ENCODE measurements at regions not wholly inside any gene's neighbourhood (a gene's known extent, or its start where the extent isn't known, plus 50 kb on each side); places are given as distances from the start of the nearest gene placed in this dataset.

- no peak for FAIRE-seq
- no peaks in the 10 kb centered on the region for H3K4me1 ChIP-seq (ENCODE audit: control insufficient read depth, extremely low read depth, insufficient read depth, low read length)
- POLR2A ChIA-PET: no interaction called here
- no peaks in the 10 kb centered on the region for H3K9me1 ChIP-seq (replicated peaks; ENCODE audit: control insufficient read depth, extremely low read depth, insufficient read depth, low read length)
- dilution Hi-C loops (cut with MboI; ENCODE audit: extremely low pct_ligation_motif_present, low sequenced_read_pairs): no loop called here
- DNase-seq (ENCODE audit: low read depth, low spot score): no peak
- no peak overlapping the region for H3K4me2 ChIP-seq (ENCODE audit: insufficient read depth, low read length)
- H3K27ac ChIP-seq (ENCODE audit: insufficient read depth, low read depth, low read length): no peak overlapping the region
- intact Hi-C loops (cut with micrococcal nuclease): no loop called here
- peaks cover 0 to 2% of the 10 kb centered on the region in 2 experiments for H3K27me3 ChIP-seq (ENCODE audit: control insufficient read depth in 2 of 2, insufficient read depth in 2 of 2, low read length in 2 of 2)
- H3K4me3 ChIP-seq (replicated peaks in 1 of 3; ENCODE audit: insufficient read depth in 1 of 3, low read depth in 1 of 3, low read length in 3 of 3): no peak overlapping the region
- H3K36me3 ChIP-seq (ENCODE audit: control insufficient read depth in 2 of 2, extremely low read depth in 1 of 2, insufficient read depth in 2 of 2, low read length in 2 of 2): no peaks in the 10 kb centered on the region
- BruUV-seq (replicated peaks): no TSS peak
- H4K20me1 ChIP-seq (replicated peaks; ENCODE audit: control insufficient read depth, extremely low read depth, insufficient read depth, low read length): no peaks in the 10 kb centered on the region
- H3K9ac ChIP-seq (replicated peaks; ENCODE audit: extremely low read depth, insufficient read depth, low read length): no peak overlapping the region
- TF ChIP-seq MYC (IDR thresholded peaks at IDR 0.05; ENCODE audit: low read depth, low read length) (no peak), POLR2A (IDR thresholded peaks at IDR 0.05; ENCODE audit: low read depth, low read length) (no peak), EZH2 (IDR thresholded peaks at IDR 0.05; ENCODE audit: borderline replicate concordance, low read depth, low read length, severe bottlenecking) (no peak), POLR2AphosphoS5 (IDR thresholded peaks at IDR 0.05; ENCODE audit: insufficient read depth, low read depth, low read length) (no peak), FOS (IDR thresholded peaks at IDR 0.05; ENCODE audit: borderline replicate concordance, insufficient read depth, low read length) (no peak), GATA2 (IDR thresholded peaks at IDR 0.05; ENCODE audit: insufficient read depth, insufficient read length, low read depth, low read length) (no peak), JUN (IDR thresholded peaks at IDR 0.05; ENCODE audit: borderline replicate concordance, insufficient read depth, insufficient read length, low read depth) (no peak)
- TF ChIP-seq, protein P1, sequence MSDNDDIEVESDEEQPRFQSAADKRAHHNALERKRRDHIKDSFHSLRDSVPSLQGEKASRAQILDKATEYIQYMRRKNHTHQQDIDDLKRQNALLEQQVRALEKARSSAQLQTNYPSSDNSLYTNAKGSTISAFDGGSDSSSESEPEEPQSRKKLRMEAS (IDR thresholded peaks at IDR 0.05; ENCODE audit: insufficient read depth, insufficient read length): no peak
- TF ChIP-seq, protein P2, sequence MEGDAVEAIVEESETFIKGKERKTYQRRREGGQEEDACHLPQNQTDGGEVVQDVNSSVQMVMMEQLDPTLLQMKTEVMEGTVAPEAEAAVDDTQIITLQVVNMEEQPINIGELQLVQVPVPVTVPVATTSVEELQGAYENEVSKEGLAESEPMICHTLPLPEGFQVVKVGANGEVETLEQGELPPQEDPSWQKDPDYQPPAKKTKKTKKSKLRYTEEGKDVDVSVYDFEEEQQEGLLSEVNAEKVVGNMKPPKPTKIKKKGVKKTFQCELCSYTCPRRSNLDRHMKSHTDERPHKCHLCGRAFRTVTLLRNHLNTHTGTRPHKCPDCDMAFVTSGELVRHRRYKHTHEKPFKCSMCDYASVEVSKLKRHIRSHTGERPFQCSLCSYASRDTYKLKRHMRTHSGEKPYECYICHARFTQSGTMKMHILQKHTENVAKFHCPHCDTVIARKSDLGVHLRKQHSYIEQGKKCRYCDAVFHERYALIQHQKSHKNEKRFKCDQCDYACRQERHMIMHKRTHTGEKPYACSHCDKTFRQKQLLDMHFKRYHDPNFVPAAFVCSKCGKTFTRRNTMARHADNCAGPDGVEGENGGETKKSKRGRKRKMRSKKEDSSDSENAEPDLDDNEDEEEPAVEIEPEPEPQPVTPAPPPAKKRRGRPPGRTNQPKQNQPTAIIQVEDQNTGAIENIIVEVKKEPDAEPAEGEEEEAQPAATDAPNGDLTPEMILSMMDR (IDR thresholded peaks at IDR 0.05; ENCODE audit: extremely low read depth in 1 of 2, insufficient read depth in 1 of 2, low read depth in 1 of 2, low read length in 2 of 2): no peak
- H3K9me3 ChIP-seq (replicated peaks; ENCODE audit: control insufficient read depth, insufficient read depth, low read length): no peaks in the 10 kb centered on the region
- H2AFZ ChIP-seq (ENCODE audit: low read depth, low read length): no peak overlapping the region
- no peaks in the 10 kb centered on the region for H3K79me2 ChIP-seq (ENCODE audit: control insufficient read depth, insufficient read depth, low read length)
- CTCF ChIA-PET: no interaction called here
These were observed 167.6 kb downstream of the LNPK start for GRCh38 chr2:175834477-175834876.

Data from endothelial cell of umbilical vein (primary cell).